Progenitor cell of endocrine pancreas (in vitro differentiated cells): ENCODE measurements at regions not wholly inside any gene's neighbourhood (a gene's known extent, or its start where the extent isn't known, plus 50 kb on each side); places are given as distances from the start of the nearest gene placed in this dataset.

Experiments
- DNase-seq: peaks from one replicate; pipeline ENCODE4 v3.0.0; 2021; ENCODE audit warnings: low spot score; ENCODE audit not compliant: unreplicated experiment
- H3K27ac Mint-ChIP-seq: 2 replicates; pipeline ENCODE4 v1.8.0; 2021; ENCODE audit warnings: mild to moderate bottlenecking, moderate library complexity, mixed read lengths
- H3K27me3 Mint-ChIP-seq: 2 replicates; pipeline ENCODE4 v1.8.0; 2021; ENCODE audit warnings: mixed read lengths
- H3K36me3 Mint-ChIP-seq: 2 replicates; pipeline ENCODE4 v1.8.0; 2022; ENCODE audit warnings: mixed read lengths; ENCODE audit not compliant: insufficient read depth
- H3K4me1 Mint-ChIP-seq: 2 replicates; pipeline ENCODE4 v1.8.0; 2021; ENCODE audit warnings: low read depth, mixed read lengths
- H3K4me3 Mint-ChIP-seq: 2 replicates; pipeline ENCODE4 v1.8.0; 2021; ENCODE audit warnings: low read depth, mild to moderate bottlenecking, moderate library complexity, mixed read lengths
- H3K9me3 Mint-ChIP-seq: 2 replicates; pipeline ENCODE4 v1.8.0; 2021; ENCODE audit warnings: low read depth, mixed read lengths
- CTCF ChIP-seq: fragments of 200-600 bp; sonication (generic); IDR thresholded peaks from one replicate; pipeline ENCODE4 v1.5.0; 2021; ENCODE audit warnings: antibody characterized with exemption, mild to moderate bottlenecking; ENCODE audit not compliant: unreplicated experiment

GRCh38 chr2:221716426-221717303, 144.6 kb upstream of the EPHA4 start:
- Mint-ChIP-seq H3K36me3 (peaks cover 2% of the 10 kb centered on the region), H3K27me3 (no peaks in the 10 kb centered on the region), H3K9me3 (peaks cover 17% of the 10 kb centered on the region), H3K27ac (peak overlapping the region; percentile 59), H3K4me3 (no peak overlapping the region), H3K4me1 (peaks cover 16% of the 10 kb centered on the region)
- no peak for DNase-seq
- no peak for TF ChIP-seq CTCF

- no peak for DNase-seq
- no peak overlapping the region for H3K4me3 Mint-ChIP-seq
These were observed 143.6 kb upstream of the EPHA4 start for GRCh38 chr2:221715523-221716247.

GRCh38 chr2:221710744-221711143, 138.6 kb upstream of the EPHA4 start:
- no peak overlapping the region for H3K4me3 Mint-ChIP-seq
- H3K9me3 Mint-ChIP-seq = no peaks in the 10 kb centered on the region
- peaks cover 4% of the 10 kb centered on the region for H3K27me3 Mint-ChIP-seq
- H3K27ac Mint-ChIP-seq = no peak overlapping the region
- DNase-seq = no peak
- no peak for TF ChIP-seq CTCF
- H3K4me1 Mint-ChIP-seq = peaks cover 7% of the 10 kb centered on the region
- H3K36me3 Mint-ChIP-seq = no peaks in the 10 kb centered on the region

More at GRCh38 chr2:221715523-221716247, 143.6 kb upstream of the EPHA4 start:
- Mint-ChIP-seq H3K27me3 (peaks cover 4% of the 10 kb centered on the region), H3K36me3 (peaks cover 2% of the 10 kb centered on the region), H3K9me3 (peaks cover 13% of the 10 kb centered on the region), H3K4me1 (peaks cover 16% of the 10 kb centered on the region), H3K27ac (no peak overlapping the region)
- no peak for TF ChIP-seq CTCF

GRCh38 chr2:221708902-221709301, 136.8 kb upstream of the EPHA4 start:
- no peak for TF ChIP-seq CTCF
- Mint-ChIP-seq H3K4me3 (no peak overlapping the region), H3K36me3 (no peaks in the 10 kb centered on the region), H3K27me3 (peaks cover 4% of the 10 kb centered on the region), H3K9me3 (no peaks in the 10 kb centered on the region), H3K27ac (no peak overlapping the region), H3K4me1 (no peaks in the 10 kb centered on the region)
- DNase-seq = no peak

GRCh38 chr2:221705185-221705877, 133.2 kb upstream of the EPHA4 start:
- H3K27me3 Mint-ChIP-seq = no peaks in the 10 kb centered on the region

More at GRCh38 chr2:221705185-221705877, 133.2 kb upstream of the EPHA4 start:
- Mint-ChIP-seq H3K36me3 (no peaks in the 10 kb centered on the region), H3K4me1 (no peaks in the 10 kb centered on the region), H3K4me3 (no peak overlapping the region), H3K27ac (no peak overlapping the region), H3K9me3 (no peaks in the 10 kb centered on the region)
- no peak for DNase-seq
- no peak for TF ChIP-seq CTCF
